ENCODE measurements at regions not wholly inside any gene's neighbourhood (a gene's known extent, or its start where the extent isn't known, plus 50 kb on each side); places are given as distances from the start of the nearest gene placed in this dataset.

DNA sequence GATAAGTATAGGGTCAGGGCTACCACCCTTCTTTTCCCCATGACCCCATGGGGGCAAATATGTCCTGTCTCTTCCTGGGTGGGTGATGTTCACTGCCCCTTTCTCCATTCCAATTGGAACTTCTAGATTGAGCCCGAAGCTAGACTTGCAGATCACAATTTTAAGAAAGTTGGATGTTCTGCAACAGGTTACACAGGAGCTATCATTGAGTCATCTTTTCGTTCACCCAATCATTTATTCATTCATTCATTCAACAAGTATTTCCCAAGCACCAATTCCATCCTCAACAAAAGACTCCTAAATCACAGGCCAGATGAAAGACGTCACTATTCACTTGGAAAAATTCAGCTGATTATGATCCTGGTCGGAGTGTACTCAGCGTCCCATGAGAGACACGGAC is 71.0 kb upstream of the FOXP4 start:
- TF ChIP-seq, protein P1, sequence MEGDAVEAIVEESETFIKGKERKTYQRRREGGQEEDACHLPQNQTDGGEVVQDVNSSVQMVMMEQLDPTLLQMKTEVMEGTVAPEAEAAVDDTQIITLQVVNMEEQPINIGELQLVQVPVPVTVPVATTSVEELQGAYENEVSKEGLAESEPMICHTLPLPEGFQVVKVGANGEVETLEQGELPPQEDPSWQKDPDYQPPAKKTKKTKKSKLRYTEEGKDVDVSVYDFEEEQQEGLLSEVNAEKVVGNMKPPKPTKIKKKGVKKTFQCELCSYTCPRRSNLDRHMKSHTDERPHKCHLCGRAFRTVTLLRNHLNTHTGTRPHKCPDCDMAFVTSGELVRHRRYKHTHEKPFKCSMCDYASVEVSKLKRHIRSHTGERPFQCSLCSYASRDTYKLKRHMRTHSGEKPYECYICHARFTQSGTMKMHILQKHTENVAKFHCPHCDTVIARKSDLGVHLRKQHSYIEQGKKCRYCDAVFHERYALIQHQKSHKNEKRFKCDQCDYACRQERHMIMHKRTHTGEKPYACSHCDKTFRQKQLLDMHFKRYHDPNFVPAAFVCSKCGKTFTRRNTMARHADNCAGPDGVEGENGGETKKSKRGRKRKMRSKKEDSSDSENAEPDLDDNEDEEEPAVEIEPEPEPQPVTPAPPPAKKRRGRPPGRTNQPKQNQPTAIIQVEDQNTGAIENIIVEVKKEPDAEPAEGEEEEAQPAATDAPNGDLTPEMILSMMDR (conservative IDR thresholded peaks at IDR 0.05; ENCODE audit: low read depth, low read length): no peak
- TF ChIP-seq EZH2 (IDR thresholded peaks at IDR 0.05; ENCODE audit: low read length, unreplicated experiment): no peak

Data from PC-3 (cell line).